ENCODE measurements at regions not wholly inside any gene's neighbourhood (a gene's known extent, or its start where the extent isn't known, plus 50 kb on each side); places are given as distances from the start of the nearest gene placed in this dataset.
A peak's percentile ranks its signal among the peaks of the same experiment; 100 is the strongest.

- DNase-seq (ENCODE audit: low spot score) (peak; percentile 49), ATAC-seq (peak; percentile 78), FAIRE-seq (no peak)
- H3K27me3 ChIP-seq (ENCODE audit: control insufficient read depth in 1 of 2, insufficient read depth in 2 of 2, low read length in 2 of 2): peaks cover 0 to 20% of the 10 kb centered on the region in 2 experiments; a peak in 1 of 5 replicates
- WGBS (ENCODE audit: low lambda C conversion rate): 7% methylated on average over 7 of the region's 10 CpGs
- H3K27ac ChIP-seq (ENCODE audit: extremely low read length, insufficient read depth, low read length): no peak overlapping the region
- no peaks in the 10 kb centered on the region; the same call in 1 of the 2 replicates for H3K9me3 ChIP-seq (ENCODE audit: low read length)
- no peaks in the 10 kb centered on the region for H3K36me3 ChIP-seq (replicated peaks in 1 of 2; ENCODE audit: control insufficient read depth in 1 of 2, insufficient read depth in 2 of 2, low read length in 2 of 2)
- intact Hi-C loops (cut with micrococcal nuclease; ENCODE audit: unreplicated experiment): no loop called here
- H3K4me3 ChIP-seq (replicated peaks in 1 of 3; ENCODE audit: insufficient read depth in 1 of 3, low read depth in 2 of 3, low read length in 3 of 3): peak overlapping the region in 1 of 3 experiments; percentile 3; a peak in 1 of 6 replicates
- no peaks in the 10 kb centered on the region for H4K20me1 ChIP-seq (ENCODE audit: insufficient read depth, low read length)
- H3K79me2 ChIP-seq (ENCODE audit: insufficient read depth, low read length): no peaks in the 10 kb centered on the region
- ChIA-PET CTCF (ENCODE audit: low intra/inter-chr PET ratio, low total read pairs) (no interaction called here), POLR2A (no interaction called here)
- H2AFZ ChIP-seq (ENCODE audit: low read length): no peak overlapping the region
- no peak overlapping the region for H3K9ac ChIP-seq (ENCODE audit: insufficient read depth, low read depth, low read length)
- no TSS peak for BruUV-seq (replicated peaks)
- H3K4me1 ChIP-seq (ENCODE audit: insufficient read depth, low read length): peaks cover 15% of the 10 kb centered on the region
- H3K4me2 ChIP-seq (ENCODE audit: low read depth, low read length): peak overlapping the region; percentile 47
- in situ Hi-C loops (cut with HindIII; ENCODE audit: extremely low pct_ligation_motif_present, low pct_unique_long_range_greater_than_20kb): no loop called here
- TF ChIP-seq TEAD3 (CRISPR knock-in tag; optimal IDR thresholded peaks at IDR 0.05; ENCODE audit: borderline replicate concordance) (peak; percentile 55), SATB2 (CRISPR knock-in tag; IDR thresholded peaks at IDR 0.05) (no peak), ZNF609 (CRISPR knock-in tag; IDR thresholded peaks at IDR 0.05; ENCODE audit: borderline replicate concordance) (peak; percentile 57; the same call in 1 of the 2 replicates), TERF1 (CRISPR knock-in tag; IDR thresholded peaks at IDR 0.05) (no peak), STAT6 (CRISPR knock-in tag; IDR thresholded peaks at IDR 0.05; ENCODE audit: borderline replicate concordance) (no peak), ZNF670 (CRISPR knock-in tag; IDR thresholded peaks at IDR 0.05; ENCODE audit: borderline replicate concordance) (0 out of 2 replicates have a peak, but pooled peaks have one; percentile 27), FOXO1 (CRISPR knock-in tag; IDR thresholded peaks at IDR 0.05) (peak; percentile 28; the same call in 1 of the 2 replicates), SAP130 (CRISPR knock-in tag; IDR thresholded peaks at IDR 0.05; ENCODE audit: low read depth) (peak; percentile 48), HDAC1 (CRISPR knock-in tag; IDR thresholded peaks at IDR 0.05) (0 out of 2 replicates have a peak, but pooled peaks have one; percentile 33), ZNF614 (CRISPR knock-in tag; IDR thresholded peaks at IDR 0.05; ENCODE audit: borderline replicate concordance) (peak; percentile 74; the same call in 1 of the 2 replicates), NFIB (CRISPR knock-in tag; IDR thresholded peaks at IDR 0.05; ENCODE audit: borderline replicate concordance) (no peak), NR2F6 (IDR thresholded peaks at IDR 0.05) (no peak), NR2F6 (CRISPR knock-in tag; IDR thresholded peaks at IDR 0.05) (peak; percentile 52; the same call in 1 of the 2 replicates), FOXP4 (CRISPR knock-in tag; IDR thresholded peaks at IDR 0.05) (peak; percentile 40), SALL1 (CRISPR knock-in tag; IDR thresholded peaks at IDR 0.05) (peak; percentile 50; the same call in 1 of the 2 replicates)
Measured at GRCh38 chr21:36613059-36613458, 85.9 kb upstream of the SIM2 start.

Measured in HepG2 (cell line).